Smooth muscle cell (in vitro differentiated cells): ENCODE measurements at regions not wholly inside any gene's neighbourhood (a gene's known extent, or its start where the extent isn't known, plus 50 kb on each side); places are given as distances from the start of the nearest gene placed in this dataset.

Experiments used
- DNase-seq: peaks from one replicate; lab custom pipeline; 2025; ENCODE audit not compliant: unreplicated experiment; lab: John Stamatoyannopoulos, UW
- H2AFZ ChIP-seq: fragments of 200-600 bp; sonication (generic); 2 replicates; pipeline ENCODE4 v1.6.0; 2016; ENCODE audit warnings: antibody characterized with exemption, low read depth, mild to moderate bottlenecking
- H3F3A ChIP-seq: fragments of 200-600 bp; sonication (generic); 2 replicates; pipeline ENCODE4 v1.6.0; 2017; ENCODE audit warnings: antibody characterized with exemption, low read depth
- H3K27ac ChIP-seq: fragments of 200-600 bp; sonication (generic); 2 replicates; pipeline ENCODE4 v1.5.1; 2016; ENCODE audit warnings: low read depth, mild to moderate bottlenecking
- H3K27me3 ChIP-seq: fragments of 200-600 bp; sonication (generic); 2 replicates; pipeline ENCODE4 v1.6.1; 2016; ENCODE audit warnings: low read depth, mild to moderate bottlenecking
- H3K36me3 ChIP-seq: fragments of 200-600 bp; sonication (generic); 2 replicates; pipeline ENCODE4 v1.5.1; 2016; ENCODE audit warnings: low read depth
- H3K4me1 ChIP-seq: fragments of 200-600 bp; sonication (generic); 2 replicates; pipeline ENCODE4 v1.5.1; 2016; ENCODE audit warnings: low read depth
- H3K4me2 ChIP-seq: fragments of 200-600 bp; sonication (generic); 2 replicates; pipeline ENCODE4 v1.6.0; 2016; ENCODE audit warnings: mild to moderate bottlenecking
- H3K4me3 ChIP-seq: fragments of 200-600 bp; sonication (generic); 2 replicates; pipeline ENCODE4 v1.5.1; 2016; ENCODE audit warnings: mild to moderate bottlenecking
- H3K79me2 ChIP-seq: fragments of 200-600 bp; sonication (generic); 2 replicates; pipeline ENCODE4 v1.6.0; 2016; ENCODE audit warnings: low read depth, mild to moderate bottlenecking
- H3K9ac ChIP-seq: fragments of 200-600 bp; sonication (generic); 2 replicates; pipeline ENCODE4 v1.6.0; 2016; ENCODE audit warnings: low read depth
- H3K9me3 ChIP-seq: fragments of 200-600 bp; sonication (generic); replicated peaks from 2 replicates; pipeline ENCODE4 v1.5.1; 2016; ENCODE audit warnings: low read depth
- H4K20me1 ChIP-seq: fragments of 200-600 bp; sonication (generic); 2 replicates; pipeline ENCODE4 v1.6.0; 2016; ENCODE audit warnings: low read depth
- WGBS: methylation state at CpG from one replicate; pipeline ENCODE4 v1.1.7; 2016; ENCODE audit warnings: low lambda C conversion rate; 5-methylcytosine and 5-hydroxymethylcytosine counted together
- TF ChIP-seq, protein P1 (sequence below): fragments of 200-600 bp; sonication (generic); IDR thresholded peaks from 2 replicates; pipeline ENCODE4 v1.5.1; 2017; ENCODE audit warnings: borderline replicate concordance, mild to moderate bottlenecking, antibody characterized with exemption; ENCODE audit not compliant: insufficient read depth, poor library complexity, severe bottlenecking

DNA sequence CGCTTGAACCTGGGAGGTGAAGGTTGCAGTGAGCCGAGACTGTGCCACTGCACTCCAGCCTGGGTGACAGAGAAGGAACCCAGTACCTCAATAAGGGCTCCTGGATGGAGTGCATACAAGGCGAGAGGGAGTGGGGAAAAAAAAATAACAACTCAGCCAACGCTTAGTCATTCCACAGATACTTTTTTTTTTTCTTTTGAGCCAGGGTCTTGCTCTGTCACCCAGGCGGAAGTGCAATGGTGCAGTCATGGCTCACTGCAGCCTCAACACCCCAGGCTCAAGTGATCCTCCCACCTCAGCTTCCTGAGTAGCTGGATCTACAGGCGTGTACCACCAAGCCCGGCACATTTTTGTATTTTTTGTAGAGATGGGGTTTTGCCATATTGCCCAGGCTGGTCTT, 59.5 kb upstream of the GGTA1 start:
- no peaks in the 10 kb centered on the region for H3K79me2 ChIP-seq
- H2AFZ ChIP-seq = no peak overlapping the region
- WGBS = 52% methylated on average over 7 of the region's 7 CpGs
- H3K27ac ChIP-seq = peak overlapping the region; percentile 91
- H3K4me3 ChIP-seq = no peak overlapping the region
- no peak for DNase-seq
- H3K27me3 ChIP-seq = no peaks in the 10 kb centered on the region
- peaks cover 25% of the 10 kb centered on the region for H3K4me1 ChIP-seq
- no peak overlapping the region for H3K9ac ChIP-seq
- H4K20me1 ChIP-seq = no peaks in the 10 kb centered on the region
- no peaks in the 10 kb centered on the region for H3K36me3 ChIP-seq
- peaks cover 7% of the 10 kb centered on the region for H3F3A ChIP-seq
- no peaks in the 10 kb centered on the region for H3K9me3 ChIP-seq
- TF ChIP-seq, protein P1, sequence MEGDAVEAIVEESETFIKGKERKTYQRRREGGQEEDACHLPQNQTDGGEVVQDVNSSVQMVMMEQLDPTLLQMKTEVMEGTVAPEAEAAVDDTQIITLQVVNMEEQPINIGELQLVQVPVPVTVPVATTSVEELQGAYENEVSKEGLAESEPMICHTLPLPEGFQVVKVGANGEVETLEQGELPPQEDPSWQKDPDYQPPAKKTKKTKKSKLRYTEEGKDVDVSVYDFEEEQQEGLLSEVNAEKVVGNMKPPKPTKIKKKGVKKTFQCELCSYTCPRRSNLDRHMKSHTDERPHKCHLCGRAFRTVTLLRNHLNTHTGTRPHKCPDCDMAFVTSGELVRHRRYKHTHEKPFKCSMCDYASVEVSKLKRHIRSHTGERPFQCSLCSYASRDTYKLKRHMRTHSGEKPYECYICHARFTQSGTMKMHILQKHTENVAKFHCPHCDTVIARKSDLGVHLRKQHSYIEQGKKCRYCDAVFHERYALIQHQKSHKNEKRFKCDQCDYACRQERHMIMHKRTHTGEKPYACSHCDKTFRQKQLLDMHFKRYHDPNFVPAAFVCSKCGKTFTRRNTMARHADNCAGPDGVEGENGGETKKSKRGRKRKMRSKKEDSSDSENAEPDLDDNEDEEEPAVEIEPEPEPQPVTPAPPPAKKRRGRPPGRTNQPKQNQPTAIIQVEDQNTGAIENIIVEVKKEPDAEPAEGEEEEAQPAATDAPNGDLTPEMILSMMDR = no peak
- H3K4me2 ChIP-seq = peak overlapping the region; percentile 35

DNA sequence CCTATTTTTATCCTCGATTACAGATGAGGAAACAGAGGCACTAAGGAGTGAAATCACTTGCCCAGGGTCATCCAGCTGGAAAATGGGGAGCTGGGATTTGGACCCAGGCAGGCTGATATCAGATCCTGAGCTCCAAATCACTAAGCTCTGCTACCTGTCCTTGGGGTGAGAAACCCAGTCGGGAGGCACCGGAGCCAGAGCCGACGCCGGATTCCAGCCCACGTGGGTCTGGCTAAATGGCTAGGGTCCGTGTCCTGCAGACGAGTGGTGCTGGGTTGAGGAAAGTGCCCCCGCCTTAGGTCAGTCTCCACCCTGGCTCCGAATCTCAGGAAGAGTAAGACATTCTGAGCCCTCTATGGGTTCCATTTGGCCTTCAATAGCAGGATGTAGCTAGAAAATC, 61.3 kb upstream of the GGTA1 start:
- H2AFZ ChIP-seq = no peak overlapping the region
- no peaks in the 10 kb centered on the region for H3K36me3 ChIP-seq
- H3K27ac ChIP-seq = no peak overlapping the region
- H4K20me1 ChIP-seq = no peaks in the 10 kb centered on the region
- H3K9me3 ChIP-seq = no peaks in the 10 kb centered on the region
- no peak overlapping the region for H3K4me3 ChIP-seq
- TF ChIP-seq, protein P1 = no peak
- no peak overlapping the region for H3K9ac ChIP-seq
- H3K4me2 ChIP-seq = no peak overlapping the region
- 94% methylated on average over 11 of the region's 11 CpGs for WGBS
- no peaks in the 10 kb centered on the region for H3K27me3 ChIP-seq
- no peaks in the 10 kb centered on the region for H3K79me2 ChIP-seq
- H3K4me1 ChIP-seq = peaks cover 25% of the 10 kb centered on the region
- DNase-seq = no peak
- H3F3A ChIP-seq = peaks cover 7% of the 10 kb centered on the region

DNA sequence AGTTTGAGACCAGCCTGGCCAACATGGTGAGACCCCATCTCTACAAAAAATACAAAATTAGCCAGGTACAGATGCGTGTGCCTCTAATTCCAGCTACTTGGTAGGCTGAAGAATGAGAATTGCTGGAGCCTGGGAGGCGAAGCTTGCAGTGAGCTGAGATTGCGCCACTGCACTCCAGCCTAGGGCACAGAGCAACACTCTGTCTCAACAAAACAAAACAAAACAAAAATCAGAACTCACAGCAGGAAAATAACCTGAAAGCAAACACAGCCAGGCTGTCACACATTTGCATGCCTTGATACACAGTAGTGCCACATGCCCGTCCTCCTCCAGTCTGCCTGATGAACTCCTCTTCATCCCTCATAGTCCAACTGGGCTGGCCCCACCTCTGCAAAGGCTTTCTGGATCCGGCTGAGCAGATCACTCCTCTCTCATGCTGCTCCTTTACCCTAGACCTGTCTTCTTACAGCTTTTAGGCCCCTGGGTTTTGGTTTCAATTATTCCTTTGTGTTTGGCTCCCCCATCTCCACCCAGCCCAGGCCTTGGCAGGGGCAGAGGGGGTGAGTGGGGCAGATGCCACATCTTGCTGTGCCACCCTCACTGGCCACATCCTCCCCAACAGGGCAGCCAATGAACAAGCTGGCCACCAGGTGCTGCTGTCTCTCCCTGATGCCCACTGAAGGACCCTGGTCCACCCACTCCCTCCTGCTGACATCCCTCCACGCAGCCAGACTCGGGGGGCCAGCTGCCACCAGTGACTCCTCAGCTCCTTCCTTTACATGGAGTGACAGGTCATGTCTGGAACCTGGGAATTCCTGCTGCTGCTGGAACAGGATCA, 62.0 kb upstream of the GGTA1 start:
- H3K36me3 ChIP-seq = no peaks in the 10 kb centered on the region
- H3F3A ChIP-seq = peaks cover 8% of the 10 kb centered on the region
- no peaks in the 10 kb centered on the region for H3K27me3 ChIP-seq
- no peak overlapping the region for H3K4me2 ChIP-seq
- H3K79me2 ChIP-seq = no peaks in the 10 kb centered on the region
- peaks cover 20% of the 10 kb centered on the region for H3K4me1 ChIP-seq
- TF ChIP-seq, protein P1 = no peak
- no peaks in the 10 kb centered on the region for H4K20me1 ChIP-seq
- no peaks in the 10 kb centered on the region for H3K9me3 ChIP-seq
- H3K4me3 ChIP-seq = no peak overlapping the region
- H3K9ac ChIP-seq = no peak overlapping the region
- 82% methylated on average over 7 of the region's 7 CpGs for WGBS
- no peak overlapping the region for H2AFZ ChIP-seq
- DNase-seq = no peak
- peak overlapping the region; percentile 12 for H3K27ac ChIP-seq

DNA sequence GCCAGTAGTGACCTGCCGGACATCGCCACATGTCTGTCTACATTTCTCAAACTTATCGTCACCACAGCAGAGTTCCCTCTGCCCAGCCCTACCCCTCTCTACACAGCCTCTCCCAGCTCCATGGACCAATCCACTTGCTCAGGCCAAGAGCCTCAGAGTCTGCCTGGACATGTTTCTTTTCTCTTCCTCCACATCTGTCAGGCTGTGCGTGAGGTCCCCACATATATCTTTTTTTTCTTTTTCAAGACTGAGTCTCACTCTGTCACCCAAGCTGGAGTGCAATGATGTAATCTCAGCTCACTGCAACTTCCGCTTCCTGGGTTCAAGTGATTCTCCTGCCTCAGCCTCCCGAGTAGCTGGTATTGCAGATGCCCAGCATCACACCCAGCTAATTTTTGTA, 62.7 kb upstream of the GGTA1 start:
- Histone ChIP-seq H3F3A (peaks cover 8% of the 10 kb centered on the region), H3K9me3 (no peaks in the 10 kb centered on the region), H2AFZ (no peak overlapping the region), H3K79me2 (no peaks in the 10 kb centered on the region), H3K4me1 (peaks cover 23% of the 10 kb centered on the region), H4K20me1 (no peaks in the 10 kb centered on the region), H3K27ac (no peak overlapping the region), H3K4me2 (no peak overlapping the region), H3K36me3 (no peaks in the 10 kb centered on the region), H3K4me3 (no peak overlapping the region), H3K27me3 (no peaks in the 10 kb centered on the region), H3K9ac (no peak overlapping the region)
- DNase-seq = no peak
- 67% methylated on average over 6 of the region's 6 CpGs for WGBS
- TF ChIP-seq, protein P1 = no peak
